ENCODE measurements at regions not wholly inside any gene's neighbourhood (a gene's known extent, or its start where the extent isn't known, plus 50 kb on each side); places are given as distances from the start of the nearest gene placed in this dataset.
A peak's percentile ranks its signal among the peaks of the same experiment; 100 is the strongest.
"Not testable (repeated sequence)": the region's sequence is repeated elsewhere in the genome, so short reads cannot be mapped to it uniquely, and the experiment has no call there.

DNA sequence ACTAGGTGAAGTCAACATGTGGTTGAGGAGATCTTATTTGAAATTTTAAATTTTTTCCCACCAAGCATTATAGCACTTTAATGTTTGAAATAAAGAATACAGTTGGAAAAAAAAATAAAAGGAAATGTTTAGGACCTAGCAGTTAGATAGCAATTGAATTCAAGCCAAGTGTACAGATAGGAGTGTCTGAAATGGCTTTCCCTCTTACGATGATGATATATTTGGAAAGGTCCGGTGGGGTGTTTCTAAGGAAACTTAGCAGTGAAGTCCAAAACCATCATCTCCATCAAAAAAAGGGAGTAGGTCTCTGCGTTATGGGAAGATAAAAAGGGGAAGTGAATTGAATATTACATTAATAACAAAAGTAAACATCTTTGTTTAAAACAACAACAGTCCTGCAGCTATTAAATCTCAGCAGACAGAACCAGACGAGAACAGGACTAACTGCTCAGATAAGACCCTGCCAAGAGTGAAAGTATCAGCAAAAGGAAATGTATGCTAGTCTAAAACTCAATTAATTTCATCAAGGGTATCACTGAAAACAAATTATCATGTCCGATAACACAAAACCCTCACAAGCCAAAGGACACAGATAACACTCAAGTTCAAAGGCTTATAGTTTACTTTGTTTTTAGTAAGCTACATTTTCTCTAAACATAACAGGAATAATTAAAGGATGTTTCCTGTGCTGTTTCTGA lies 242.0 kb downstream of the BMP4 start:
- no peak for DNase-seq
- Histone ChIP-seq H3K9me3 (no peaks in the 10 kb centered on the region), H3K27ac (peak overlapping the region; percentile 43), H3K27me3 (no peaks in the 10 kb centered on the region), H3K4me1 (peaks cover 4% of the 10 kb centered on the region), H3K36me3 (no peaks in the 10 kb centered on the region), H3K4me3 (peak overlapping the region; percentile 26)
- intact Hi-C loops (cut with DNase I) = no loop called here
- TF ChIP-seq, protein P1, sequence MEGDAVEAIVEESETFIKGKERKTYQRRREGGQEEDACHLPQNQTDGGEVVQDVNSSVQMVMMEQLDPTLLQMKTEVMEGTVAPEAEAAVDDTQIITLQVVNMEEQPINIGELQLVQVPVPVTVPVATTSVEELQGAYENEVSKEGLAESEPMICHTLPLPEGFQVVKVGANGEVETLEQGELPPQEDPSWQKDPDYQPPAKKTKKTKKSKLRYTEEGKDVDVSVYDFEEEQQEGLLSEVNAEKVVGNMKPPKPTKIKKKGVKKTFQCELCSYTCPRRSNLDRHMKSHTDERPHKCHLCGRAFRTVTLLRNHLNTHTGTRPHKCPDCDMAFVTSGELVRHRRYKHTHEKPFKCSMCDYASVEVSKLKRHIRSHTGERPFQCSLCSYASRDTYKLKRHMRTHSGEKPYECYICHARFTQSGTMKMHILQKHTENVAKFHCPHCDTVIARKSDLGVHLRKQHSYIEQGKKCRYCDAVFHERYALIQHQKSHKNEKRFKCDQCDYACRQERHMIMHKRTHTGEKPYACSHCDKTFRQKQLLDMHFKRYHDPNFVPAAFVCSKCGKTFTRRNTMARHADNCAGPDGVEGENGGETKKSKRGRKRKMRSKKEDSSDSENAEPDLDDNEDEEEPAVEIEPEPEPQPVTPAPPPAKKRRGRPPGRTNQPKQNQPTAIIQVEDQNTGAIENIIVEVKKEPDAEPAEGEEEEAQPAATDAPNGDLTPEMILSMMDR (IDR thresholded peaks at IDR 0.05) = no peak
- peak; percentile 46 for ATAC-seq

- H3K27me3 ChIP-seq; intact Hi-C loops (cut with DNase I); DNase-seq; H3K4me3 ChIP-seq; ATAC-seq; H3K36me3 ChIP-seq; H3K9me3 ChIP-seq; H3K4me1 ChIP-seq; H3K27ac ChIP-seq: not testable (repeated sequence)
Observed at GRCh38 chr14:53712901-53713300, 243.7 kb downstream of the BMP4 start.

DNA sequence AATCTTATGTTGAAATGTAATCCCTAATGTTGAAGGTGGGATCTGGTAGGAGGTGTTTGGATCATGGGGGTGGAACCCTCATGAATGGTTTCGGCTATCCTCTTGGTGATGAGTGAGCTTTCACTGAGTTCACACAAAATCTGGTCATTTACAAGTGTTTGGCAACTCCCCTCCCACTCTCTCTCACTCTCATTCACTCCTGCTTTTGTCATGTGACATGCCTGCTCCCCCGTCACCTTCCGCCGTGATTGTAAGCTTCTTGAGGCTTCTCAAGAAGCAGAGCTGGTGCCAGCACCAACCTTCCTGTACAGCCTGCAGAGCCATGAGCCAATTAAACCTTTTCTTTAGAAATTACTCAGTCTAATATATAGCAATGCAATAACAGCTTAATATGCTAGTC lies 245.4 kb downstream of the BMP4 start:
- ATAC-seq (no peak), DNase-seq (no peak)
- H3K27ac ChIP-seq = no peak overlapping the region
- H3K4me3 ChIP-seq = no peak overlapping the region
- intact Hi-C loops (cut with DNase I) = no loop called here
- TF ChIP-seq, protein P1 (IDR thresholded peaks at IDR 0.05) = no peak
- peaks cover 4% of the 10 kb centered on the region for H3K4me1 ChIP-seq
- no peaks in the 10 kb centered on the region for H3K9me3 ChIP-seq
- no peaks in the 10 kb centered on the region for H3K27me3 ChIP-seq
- no peaks in the 10 kb centered on the region for H3K36me3 ChIP-seq

- TF ChIP-seq, protein P1 (IDR thresholded peaks at IDR 0.05) = no peak
- Histone ChIP-seq H3K27me3 (no peaks in the 10 kb centered on the region), H3K4me1 (peaks cover 2% of the 10 kb centered on the region), H3K9me3 (no peaks in the 10 kb centered on the region), H3K36me3 (no peaks in the 10 kb centered on the region), H3K4me3 (no peak overlapping the region), H3K27ac (no peak overlapping the region)
- intact Hi-C loops (cut with DNase I) = no loop called here
- DNase-seq (no peak), ATAC-seq (no peak)
Observed at GRCh38 chr14:53710615-53711014, 246.0 kb downstream of the BMP4 start.

GRCh38 chr14:53709381-53709780 lies 247.2 kb downstream of the BMP4 start:
- ATAC-seq (no peak), DNase-seq (no peak)
- intact Hi-C loops (cut with DNase I) = no loop called here
- H3K4me3 ChIP-seq = no peak overlapping the region
- no peaks in the 10 kb centered on the region for H3K36me3 ChIP-seq
- no peaks in the 10 kb centered on the region for H3K27me3 ChIP-seq
- H3K27ac ChIP-seq = no peak overlapping the region
- H3K4me1 ChIP-seq = no peaks in the 10 kb centered on the region
- no peaks in the 10 kb centered on the region for H3K9me3 ChIP-seq
- TF ChIP-seq, protein P1 (IDR thresholded peaks at IDR 0.05) = no peak

DNA sequence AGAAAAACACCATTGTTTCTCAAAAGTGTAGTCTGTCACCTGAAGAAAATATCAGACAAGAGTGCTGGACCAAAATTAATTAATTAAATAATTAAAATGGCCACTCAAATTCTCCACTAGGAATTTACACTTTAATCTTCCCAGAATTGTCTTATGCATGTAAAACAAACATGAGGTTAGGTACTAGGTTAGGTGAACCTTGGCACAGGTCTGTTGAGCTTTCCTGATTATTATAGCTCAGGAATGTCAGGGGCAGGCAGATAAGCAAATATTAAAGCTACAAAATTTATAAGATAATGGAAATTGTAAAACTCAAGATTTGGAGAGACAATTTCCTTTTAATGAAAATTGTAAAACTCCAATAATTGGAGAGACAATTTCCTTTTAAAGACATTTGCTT lies 253.2 kb downstream of the BMP4 start:
- Histone ChIP-seq H3K36me3 (no peaks in the 10 kb centered on the region), H3K27me3 (no peaks in the 10 kb centered on the region), H3K4me3 (no peak overlapping the region), H3K27ac (no peak overlapping the region), H3K4me1 (no peaks in the 10 kb centered on the region), H3K9me3 (no peaks in the 10 kb centered on the region)
- ATAC-seq = no peak
- intact Hi-C loops (cut with DNase I) = no loop called here
- no peak for DNase-seq
- TF ChIP-seq, protein P1 (IDR thresholded peaks at IDR 0.05) = no peak

All from upper lobe of right lung (tissue), 1 donor.